K562 (cell line): ENCODE measurements at regions not wholly inside any gene's neighbourhood (a gene's known extent, or its start where the extent isn't known, plus 50 kb on each side); places are given as distances from the start of the nearest gene placed in this dataset.

Source experiments
- ATAC-seq: fragments of 200-7000 bp; cut with Tn5 transposase; 3 replicates; pipeline ENCODE4 v1.9.1; 2020; ENCODE audit warnings: moderate library complexity
- BruUV-seq: library from RNA; stranded (reverse); fragments of 400-500 nt; replicated peaks from 2 replicates; lab custom pipeline; 2021; lab: Mats Ljungman, UMichigan
- CTCF ChIA-PET: fragments of 300-600 bp; formaldehyde crosslinking; extraction: SDS; loops from one replicate; lab custom pipeline; 2021; ENCODE audit warnings: low intra/inter-chr PET ratio; lab: Yijun Ruan, JAX
- POLR2A ChIA-PET: fragments of 300-600, 350-650 bp; sonication (Branson Sonifier 250); formaldehyde crosslinking; extraction: SDS; loops from one replicate; lab custom pipeline; 2021; ENCODE audit warnings: antibody characterized with exemption, inconsistent platforms; lab: Yijun Ruan, JAX
- DNase-seq, 4 experiments: peaks; one replicate each; pipeline versions ENCODE4 v3.0.0 to v3.0.0-alpha.2; 2011 to 2018; ENCODE audit warnings: low spot score in 3 of 4, mixed read lengths in 3 of 4; ENCODE audit errors: extremely low read depth in 1 of 4
- FAIRE-seq: peaks from 2 replicates; lab custom pipeline; 2011; peaks lifted over from hg19 to GRCh38; lab: Jason Lieb, UNC
- H2AFZ ChIP-seq: 2 replicates; pipeline ENCODE4 v1.6.0; 2011; ENCODE audit warnings: low read depth, low read length, control low read depth, inconsistent platforms
- H3K27ac ChIP-seq: fragments of 200-600 bp; 3 replicates; pipeline ENCODE4 v1.8.0; 2011; ENCODE audit warnings: low read depth, mild to moderate bottlenecking, control low read depth, inconsistent platforms, low read length, moderate library complexity, mixed read lengths; ENCODE audit errors: extremely low read depth
- H3K27me3 ChIP-seq, 2 experiments: fragments of 300-600 bp in 1 of 2; 2 replicates in 1 of 2; 3 replicates in 1 of 2; pipeline versions ENCODE4 v1.6.0 to v1.8.0; 2011; ENCODE audit warnings: inconsistent platforms in 2 of 2, low read length in 2 of 2, mild to moderate bottlenecking in 1 of 2, mixed read lengths in 1 of 2, moderate library complexity in 1 of 2; ENCODE audit not compliant: control insufficient read depth in 2 of 2, insufficient read depth in 2 of 2
- H3K36me3 ChIP-seq: fragments of 300-600 bp; 3 replicates; pipeline ENCODE4 v1.8.0; 2011; ENCODE audit warnings: mild to moderate bottlenecking, low read length, inconsistent platforms; ENCODE audit not compliant: control insufficient read depth, insufficient read depth
- H3K4me1 ChIP-seq, 2 experiments: fragments of 200-600 bp in 1 of 2; replicated peaks in 1 of 2; 2 replicates in 1 of 2; 3 replicates in 1 of 2; pipeline versions ENCODE4 v1.5.1 to v1.8.0; 2011; ENCODE audit warnings: inconsistent platforms in 2 of 2, low read length in 2 of 2, mild to moderate bottlenecking in 1 of 2, mixed read lengths in 1 of 2, moderate library complexity in 1 of 2; ENCODE audit not compliant: control insufficient read depth in 2 of 2, insufficient read depth in 2 of 2
- H3K4me2 ChIP-seq: 2 replicates; pipeline ENCODE4 v1.6.1; 2011; ENCODE audit warnings: low read length, control low read depth, inconsistent platforms, mixed read lengths; ENCODE audit not compliant: insufficient read depth
- H3K4me3 ChIP-seq: fragments of 200-600 bp; sonication (generic), shearing (Covaris generic); 2 replicates; pipeline ENCODE4 v1.5.1; 2016; ENCODE audit warnings: control low read depth, inconsistent platforms
- H3K79me2 ChIP-seq: fragments of 200-600 bp; 3 replicates; pipeline ENCODE4 v1.8.0; 2011; ENCODE audit warnings: low read length, inconsistent platforms; ENCODE audit not compliant: control insufficient read depth, insufficient read depth
- H3K9ac ChIP-seq, 2 experiments: 2 replicates each; pipeline versions ENCODE4 v1.6.0 to v1.6.1; 2011; ENCODE audit warnings: low read depth in 2 of 2, low read length in 2 of 2, control low read depth in 1 of 2, inconsistent platforms in 1 of 2, mild to moderate bottlenecking in 1 of 2, mixed read lengths in 1 of 2; ENCODE audit not compliant: insufficient read depth in 1 of 2
- H3K9me1 ChIP-seq: one replicate; pipeline ENCODE4 v1.6.0; 2011; ENCODE audit warnings: inconsistent platforms, mild to moderate bottlenecking, low read length, moderate library complexity; ENCODE audit not compliant: control insufficient read depth, insufficient read depth
- H3K9me3 ChIP-seq: replicated peaks from 2 replicates; pipeline ENCODE4 v1.5.1; 2011; ENCODE audit warnings: low read depth, low read length, inconsistent platforms; ENCODE audit not compliant: control insufficient read depth, insufficient read depth
- H4K20me1 ChIP-seq: replicated peaks from 2 replicates; pipeline ENCODE4 v1.6.1; 2011; ENCODE audit warnings: low read length, inconsistent platforms, mixed read lengths; ENCODE audit not compliant: control insufficient read depth, insufficient read depth
- CCAR2 ChIP-seq: fragments of 200-400 bp; formaldehyde crosslinking; IDR thresholded peaks from 2 replicates; pipeline ENCODE4 v1.6.1; 2017; ENCODE audit warnings: mild to moderate bottlenecking, low read depth, low read length
- CTBP1 ChIP-seq: fragments of 450-650 bp; IDR thresholded peaks from 2 replicates; pipeline ENCODE4 v1.6.1; 2016; ENCODE audit warnings: borderline replicate concordance
- MYBL2 ChIP-seq, 2 experiments: fragments of 450-650 bp in 1 of 2; sonication (generic) in 1 of 2; formaldehyde crosslinking in 1 of 2; IDR thresholded peaks; 2 replicates each; pipeline versions ENCODE4 v1.6.1 to v1.8.1; 2017 to 2022; ENCODE audit warnings: borderline replicate concordance in 1 of 2, inconsistent platforms in 1 of 2, low read depth in 1 of 2, mild to moderate bottlenecking in 1 of 2, missing genetic modification reagents in 1 of 2, moderate library complexity in 1 of 2
- NCOA2 ChIP-seq, 2 experiments: fragments of 450-650 bp; IDR thresholded peaks; 2 replicates each; pipeline ENCODE4 v1.6.1; 2018; ENCODE audit warnings: mild to moderate bottlenecking in 2 of 2, moderate library complexity in 1 of 2; ENCODE audit not compliant: partially characterized antibody in 2 of 2
- PCBP1 ChIP-seq: fragments of 200-400 bp; formaldehyde crosslinking; IDR thresholded peaks from 2 replicates; pipeline ENCODE4 v1.6.1; 2018; ENCODE audit warnings: mild to moderate bottlenecking, low read depth, low read length; ENCODE audit not compliant: poor library complexity, severe bottlenecking
- POLR3A ChIP-seq: IDR thresholded peaks from 2 replicates; pipeline ENCODE4 v1.6.1; 2011; ENCODE audit warnings: borderline replicate concordance, mild to moderate bottlenecking, moderate library complexity; ENCODE audit not compliant: insufficient read length, insufficient read depth; ENCODE audit errors: extremely low read depth
- RBM15 ChIP-seq: fragments of 200-400 bp; formaldehyde crosslinking; IDR thresholded peaks from 2 replicates; pipeline ENCODE4 v1.6.1; 2018; ENCODE audit warnings: mild to moderate bottlenecking, low read length, moderate library complexity; ENCODE audit not compliant: insufficient read depth
- ZNF121 ChIP-seq: sonication (generic); formaldehyde crosslinking; conservative IDR thresholded peaks from 2 replicates; pipeline ENCODE4 v1.8.0; 2022; ENCODE audit warnings: missing genetic modification reagents
- ZNF354B ChIP-seq: fragments of 250-450 bp; sonication (Bioruptor Pico); IDR thresholded peaks from 2 replicates; pipeline ENCODE4 v1.4.0; 2020
- WGBS: fragments of 100-300 bp; shearing (Covaris generic); methylation state at CpG from one replicate; pipeline ENCODE4 v1.1.6; 2016; ENCODE audit warnings: low coverage, mixed read lengths; ENCODE audit not compliant: insufficient coverage; ENCODE audit errors: missing lambda C conversion rate; 5-methylcytosine and 5-hydroxymethylcytosine counted together
- in situ Hi-C: fragments of 300-500 bp; cut with MboI; formaldehyde crosslinking; loops from 4 replicates; pipeline ENCODE4 v1.15.0; 2018; ENCODE audit warnings: inconsistent platforms, mixed read lengths
- intact Hi-C: fragments of 100-400 bp; cut with micrococcal nuclease; formaldehyde crosslinking; loops from 2 replicates; pipeline ENCODE4 v1.14.2; 2022
- TF ChIP-seq, protein P1 (sequence below): fragments of 250-450 bp; sonication (Bioruptor Pico); IDR thresholded peaks from 2 replicates; pipeline ENCODE4 v1.5.0; 2020; ENCODE audit warnings: mild to moderate bottlenecking, borderline replicate concordance
- TF ChIP-seq, protein P2 (sequence below): fragments of 250-450 bp; sonication (Bioruptor Pico); IDR thresholded peaks from 2 replicates; pipeline ENCODE4 v1.5.0; 2021; ENCODE audit warnings: mild to moderate bottlenecking, borderline replicate concordance
- TF ChIP-seq, protein P3 (sequence below), 2 experiments: fragments of 450-650 bp; conservative IDR thresholded peaks; 2 replicates each; pipeline ENCODE4 v1.6.1; 2017; ENCODE audit warnings: mild to moderate bottlenecking in 2 of 2, moderate library complexity in 2 of 2
- TF ChIP-seq, protein P4 (sequence below): fragments of 250-450 bp; sonication (Bioruptor Pico); IDR thresholded peaks from 2 replicates; pipeline ENCODE4 v1.4.0; 2020; ENCODE audit warnings: mild to moderate bottlenecking, moderate library complexity

DNA sequence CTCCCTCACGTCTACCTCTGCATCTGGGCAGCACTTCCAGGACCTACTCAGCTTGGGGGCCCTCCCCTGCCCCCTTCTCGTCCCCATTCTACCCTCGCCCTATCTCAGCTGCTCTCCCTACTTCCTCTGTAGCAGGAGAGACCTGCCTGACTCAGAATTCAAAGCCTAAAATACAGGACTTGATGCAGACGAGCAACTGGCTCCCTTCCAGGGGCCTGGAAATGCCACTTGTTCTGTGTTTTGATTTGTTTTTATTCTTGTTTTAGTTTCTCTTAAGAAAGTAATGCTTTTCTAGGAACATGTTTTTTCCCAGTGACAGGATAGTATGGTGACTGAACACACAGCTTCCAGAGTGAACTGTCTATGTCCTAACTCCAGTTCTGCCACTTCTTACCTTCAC, 320.4 kb upstream of the CDH4 start:
- Histone ChIP-seq H3K27me3 (no peaks in the 10 kb centered on the region), H3K9me1 (no peaks in the 10 kb centered on the region), H3K4me3 (no peak overlapping the region), H3K4me1 (no peaks in the 10 kb centered on the region), H2AFZ (no peak overlapping the region), H3K4me2 (no peak overlapping the region), H4K20me1 (no peaks in the 10 kb centered on the region; the same call in 1 of the 2 replicates), H3K9me3 (no peaks in the 10 kb centered on the region), H3K36me3 (no peaks in the 10 kb centered on the region), H3K27ac (no peak overlapping the region), H3K9ac (no peak overlapping the region), H3K79me2 (no peaks in the 10 kb centered on the region)
- TF ChIP-seq POLR3A (no peak), CTBP1 (no peak), MYBL2 (IDR thresholded peaks at IDR 0.05; ENCODE audit: low read depth) (no peak), MYBL2 (CRISPR knock-in tag; IDR thresholded peaks at IDR 0.05; ENCODE audit: borderline replicate concordance) (no peak), NCOA2 (IDR thresholded peaks at IDR 0.05; ENCODE audit: partially characterized antibody in 2 of 2) (no peak), ZNF121 (CRISPR knock-in tag) (no peak), RBM15 (no peak), CCAR2 (no peak), PCBP1 (no peak), ZNF354B (no peak)
- TF ChIP-seq, protein P1, sequence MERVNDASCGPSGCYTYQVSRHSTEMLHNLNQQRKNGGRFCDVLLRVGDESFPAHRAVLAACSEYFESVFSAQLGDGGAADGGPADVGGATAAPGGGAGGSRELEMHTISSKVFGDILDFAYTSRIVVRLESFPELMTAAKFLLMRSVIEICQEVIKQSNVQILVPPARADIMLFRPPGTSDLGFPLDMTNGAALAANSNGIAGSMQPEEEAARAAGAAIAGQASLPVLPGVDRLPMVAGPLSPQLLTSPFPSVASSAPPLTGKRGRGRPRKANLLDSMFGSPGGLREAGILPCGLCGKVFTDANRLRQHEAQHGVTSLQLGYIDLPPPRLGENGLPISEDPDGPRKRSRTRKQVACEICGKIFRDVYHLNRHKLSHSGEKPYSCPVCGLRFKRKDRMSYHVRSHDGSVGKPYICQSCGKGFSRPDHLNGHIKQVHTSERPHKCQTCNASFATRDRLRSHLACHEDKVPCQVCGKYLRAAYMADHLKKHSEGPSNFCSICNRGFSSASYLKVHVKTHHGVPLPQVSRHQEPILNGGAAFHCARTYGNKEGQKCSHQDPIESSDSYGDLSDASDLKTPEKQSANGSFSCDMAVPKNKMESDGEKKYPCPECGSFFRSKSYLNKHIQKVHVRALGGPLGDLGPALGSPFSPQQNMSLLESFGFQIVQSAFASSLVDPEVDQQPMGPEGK: no peak
- TF ChIP-seq, protein P2, sequence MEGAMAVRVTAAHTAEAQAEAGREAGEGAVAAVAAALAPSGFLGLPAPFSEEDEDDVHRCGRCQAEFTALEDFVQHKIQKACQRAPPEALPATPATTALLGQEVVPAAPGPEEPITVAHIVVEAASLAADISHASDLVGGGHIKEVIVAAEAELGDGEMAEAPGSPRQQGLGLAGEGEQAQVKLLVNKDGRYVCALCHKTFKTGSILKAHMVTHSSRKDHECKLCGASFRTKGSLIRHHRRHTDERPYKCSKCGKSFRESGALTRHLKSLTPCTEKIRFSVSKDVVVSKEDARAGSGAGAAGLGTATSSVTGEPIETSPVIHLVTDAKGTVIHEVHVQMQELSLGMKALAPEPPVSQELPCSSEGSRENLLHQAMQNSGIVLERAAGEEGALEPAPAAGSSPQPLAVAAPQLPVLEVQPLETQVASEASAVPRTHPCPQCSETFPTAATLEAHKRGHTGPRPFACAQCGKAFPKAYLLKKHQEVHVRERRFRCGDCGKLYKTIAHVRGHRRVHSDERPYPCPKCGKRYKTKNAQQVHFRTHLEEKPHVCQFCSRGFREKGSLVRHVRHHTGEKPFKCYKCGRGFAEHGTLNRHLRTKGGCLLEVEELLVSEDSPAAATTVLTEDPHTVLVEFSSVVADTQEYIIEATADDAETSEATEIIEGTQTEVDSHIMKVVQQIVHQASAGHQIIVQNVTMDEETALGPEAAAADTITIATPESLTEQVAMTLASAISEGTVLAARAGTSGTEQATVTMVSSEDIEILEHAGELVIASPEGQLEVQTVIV (CRISPR knock-in tag): no peak
- TF ChIP-seq, protein P3, sequence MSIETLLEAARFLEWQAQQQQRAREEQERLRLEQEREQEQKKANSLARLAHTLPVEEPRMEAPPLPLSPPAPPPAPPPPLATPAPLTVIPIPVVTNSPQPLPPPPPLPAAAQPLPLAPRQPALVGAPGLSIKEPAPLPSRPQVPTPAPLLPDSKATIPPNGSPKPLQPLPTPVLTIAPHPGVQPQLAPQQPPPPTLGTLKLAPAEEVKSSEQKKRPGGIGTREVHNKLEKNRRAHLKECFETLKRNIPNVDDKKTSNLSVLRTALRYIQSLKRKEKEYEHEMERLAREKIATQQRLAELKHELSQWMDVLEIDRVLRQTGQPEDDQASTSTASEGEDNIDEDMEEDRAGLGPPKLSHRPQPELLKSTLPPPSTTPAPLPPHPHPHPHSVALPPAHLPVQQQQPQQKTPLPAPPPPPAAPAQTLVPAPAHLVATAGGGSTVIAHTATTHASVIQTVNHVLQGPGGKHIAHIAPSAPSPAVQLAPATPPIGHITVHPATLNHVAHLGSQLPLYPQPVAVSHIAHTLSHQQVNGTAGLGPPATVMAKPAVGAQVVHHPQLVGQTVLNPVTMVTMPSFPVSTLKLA (conservative IDR thresholded peaks at IDR 0.05): no peak
- TF ChIP-seq, protein P4, sequence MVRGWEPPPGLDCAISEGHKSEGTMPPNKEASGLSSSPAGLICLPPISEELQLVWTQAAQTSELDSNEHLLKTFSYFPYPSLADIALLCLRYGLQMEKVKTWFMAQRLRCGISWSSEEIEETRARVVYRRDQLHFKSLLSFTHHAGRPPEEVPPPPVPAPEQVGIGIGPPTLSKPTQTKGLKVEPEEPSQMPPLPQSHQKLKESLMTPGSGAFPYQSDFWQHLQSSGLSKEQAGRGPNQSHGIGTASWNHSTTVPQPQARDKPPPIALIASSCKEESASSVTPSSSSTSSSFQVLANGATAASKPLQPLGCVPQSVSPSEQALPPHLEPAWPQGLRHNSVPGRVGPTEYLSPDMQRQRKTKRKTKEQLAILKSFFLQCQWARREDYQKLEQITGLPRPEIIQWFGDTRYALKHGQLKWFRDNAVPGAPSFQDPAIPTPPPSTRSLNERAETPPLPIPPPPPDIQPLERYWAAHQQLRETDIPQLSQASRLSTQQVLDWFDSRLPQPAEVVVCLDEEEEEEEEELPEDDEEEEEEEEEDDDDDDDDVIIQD (CRISPR knock-in tag): no peak
- WGBS: 5% methylated on average over 3 of the region's 4 CpGs
- BruUV-seq: no TSS peak
- intact Hi-C loops: no loop called here
- ChIA-PET CTCF (no interaction called here), POLR2A (no interaction called here)
- no peak for FAIRE-seq
- no peak for DNase-seq
- no peak for ATAC-seq
- in situ Hi-C loops: no loop called here
